K562 (cell line): ENCODE measurements at regions not wholly inside any gene's neighbourhood (a gene's known extent, or its start where the extent isn't known, plus 50 kb on each side); places are given as distances from the start of the nearest gene placed in this dataset.

Source experiments
- ATAC-seq: fragments of 200-7000 bp; cut with Tn5 transposase; 3 replicates; pipeline ENCODE4 v1.9.1; 2020; ENCODE audit warnings: moderate library complexity
- BruUV-seq: library from RNA; stranded (reverse); fragments of 400-500 nt; replicated peaks from 2 replicates; lab custom pipeline; 2021; lab: Mats Ljungman, UMichigan
- CTCF ChIA-PET: fragments of 300-600 bp; formaldehyde crosslinking; extraction: SDS; loops from one replicate; lab custom pipeline; 2021; ENCODE audit warnings: low intra/inter-chr PET ratio; lab: Yijun Ruan, JAX
- POLR2A ChIA-PET: fragments of 300-600, 350-650 bp; sonication (Branson Sonifier 250); formaldehyde crosslinking; extraction: SDS; loops from one replicate; lab custom pipeline; 2021; ENCODE audit warnings: antibody characterized with exemption, inconsistent platforms; lab: Yijun Ruan, JAX
- DNase-seq, 4 experiments: peaks; one replicate each; pipeline versions ENCODE4 v3.0.0 to v3.0.0-alpha.2; 2011 to 2018; ENCODE audit warnings: low spot score in 3 of 4, mixed read lengths in 3 of 4; ENCODE audit errors: extremely low read depth in 1 of 4
- FAIRE-seq: peaks from 2 replicates; lab custom pipeline; 2011; peaks lifted over from hg19 to GRCh38; lab: Jason Lieb, UNC
- H2AFZ ChIP-seq: 2 replicates; pipeline ENCODE4 v1.6.0; 2011; ENCODE audit warnings: low read depth, low read length, control low read depth, inconsistent platforms
- H3K27ac ChIP-seq: fragments of 200-600 bp; 3 replicates; pipeline ENCODE4 v1.8.0; 2011; ENCODE audit warnings: low read depth, mild to moderate bottlenecking, control low read depth, inconsistent platforms, low read length, moderate library complexity, mixed read lengths; ENCODE audit errors: extremely low read depth
- H3K27me3 ChIP-seq, 2 experiments: fragments of 300-600 bp in 1 of 2; 2 replicates in 1 of 2; 3 replicates in 1 of 2; pipeline versions ENCODE4 v1.6.0 to v1.8.0; 2011; ENCODE audit warnings: inconsistent platforms in 2 of 2, low read length in 2 of 2, mild to moderate bottlenecking in 1 of 2, mixed read lengths in 1 of 2, moderate library complexity in 1 of 2; ENCODE audit not compliant: control insufficient read depth in 2 of 2, insufficient read depth in 2 of 2
- H3K36me3 ChIP-seq: fragments of 300-600 bp; 3 replicates; pipeline ENCODE4 v1.8.0; 2011; ENCODE audit warnings: mild to moderate bottlenecking, low read length, inconsistent platforms; ENCODE audit not compliant: control insufficient read depth, insufficient read depth
- H3K4me1 ChIP-seq, 2 experiments: fragments of 200-600 bp in 1 of 2; replicated peaks in 1 of 2; 2 replicates in 1 of 2; 3 replicates in 1 of 2; pipeline versions ENCODE4 v1.5.1 to v1.8.0; 2011; ENCODE audit warnings: inconsistent platforms in 2 of 2, low read length in 2 of 2, mild to moderate bottlenecking in 1 of 2, mixed read lengths in 1 of 2, moderate library complexity in 1 of 2; ENCODE audit not compliant: control insufficient read depth in 2 of 2, insufficient read depth in 2 of 2
- H3K4me2 ChIP-seq: 2 replicates; pipeline ENCODE4 v1.6.1; 2011; ENCODE audit warnings: low read length, control low read depth, inconsistent platforms, mixed read lengths; ENCODE audit not compliant: insufficient read depth
- H3K4me3 ChIP-seq: fragments of 200-600 bp; sonication (generic), shearing (Covaris generic); 2 replicates; pipeline ENCODE4 v1.5.1; 2016; ENCODE audit warnings: control low read depth, inconsistent platforms
- H3K79me2 ChIP-seq: fragments of 200-600 bp; 3 replicates; pipeline ENCODE4 v1.8.0; 2011; ENCODE audit warnings: low read length, inconsistent platforms; ENCODE audit not compliant: control insufficient read depth, insufficient read depth
- H3K9ac ChIP-seq, 2 experiments: 2 replicates each; pipeline versions ENCODE4 v1.6.0 to v1.6.1; 2011; ENCODE audit warnings: low read depth in 2 of 2, low read length in 2 of 2, control low read depth in 1 of 2, inconsistent platforms in 1 of 2, mild to moderate bottlenecking in 1 of 2, mixed read lengths in 1 of 2; ENCODE audit not compliant: insufficient read depth in 1 of 2
- H3K9me1 ChIP-seq: one replicate; pipeline ENCODE4 v1.6.0; 2011; ENCODE audit warnings: inconsistent platforms, mild to moderate bottlenecking, low read length, moderate library complexity; ENCODE audit not compliant: control insufficient read depth, insufficient read depth
- H3K9me3 ChIP-seq: replicated peaks from 2 replicates; pipeline ENCODE4 v1.5.1; 2011; ENCODE audit warnings: low read depth, low read length, inconsistent platforms; ENCODE audit not compliant: control insufficient read depth, insufficient read depth
- H4K20me1 ChIP-seq: replicated peaks from 2 replicates; pipeline ENCODE4 v1.6.1; 2011; ENCODE audit warnings: low read length, inconsistent platforms, mixed read lengths; ENCODE audit not compliant: control insufficient read depth, insufficient read depth
- FOXA1 ChIP-seq: fragments of 450-650 bp; IDR thresholded peaks from 2 replicates; pipeline ENCODE4 v1.6.1; 2016; ENCODE audit warnings: mild to moderate bottlenecking, borderline replicate concordance
- HDAC6 ChIP-seq: IDR thresholded peaks from 2 replicates; pipeline ENCODE4 v1.6.1; 2012; ENCODE audit warnings: low read depth, mild to moderate bottlenecking, control low read depth, inconsistent platforms, low read length, moderate library complexity
- PRDM10 ChIP-seq: fragments of 450-650 bp; IDR thresholded peaks from 2 replicates; pipeline ENCODE4 v1.6.1; 2018; ENCODE audit not compliant: partially characterized antibody
- SPI1 ChIP-seq: IDR thresholded peaks from 2 replicates; pipeline ENCODE4 v1.6.1; 2011; ENCODE audit warnings: low read depth, low read length, control low read depth, borderline replicate concordance
- TCFL5 ChIP-seq: fragments of 250-450 bp; sonication (Bioruptor Pico); conservative IDR thresholded peaks from 2 replicates; pipeline ENCODE4 v1.6.1; 2021; ENCODE audit warnings: mild to moderate bottlenecking, moderate library complexity, matching md5 sums
- ZNF766 ChIP-seq: fragments of 200-800 bp; sonication (Bioruptor generic); conservative IDR thresholded peaks from 2 replicates; pipeline ENCODE4 v1.6.1; 2016; ENCODE audit warnings: missing genetic modification characterization, missing compliant biosample characterization
- WGBS: fragments of 100-300 bp; shearing (Covaris generic); methylation state at CpG from one replicate; pipeline ENCODE4 v1.1.6; 2016; ENCODE audit warnings: low coverage, mixed read lengths; ENCODE audit not compliant: insufficient coverage; ENCODE audit errors: missing lambda C conversion rate; 5-methylcytosine and 5-hydroxymethylcytosine counted together
- in situ Hi-C: fragments of 300-500 bp; cut with MboI; formaldehyde crosslinking; loops from 4 replicates; pipeline ENCODE4 v1.15.0; 2018; ENCODE audit warnings: inconsistent platforms, mixed read lengths
- intact Hi-C: fragments of 100-400 bp; cut with micrococcal nuclease; formaldehyde crosslinking; loops from 2 replicates; pipeline ENCODE4 v1.14.2; 2022

- TF ChIP-seq PRDM10 (no peak), SPI1 (no peak), FOXA1 (no peak)
- TF ChIP-seq, all 486 proteins: peak for 0
Observed at GRCh38 chr4:42817913-42818312, 74.6 kb upstream of the GRXCR1 start (continued).

- POLR2A ChIA-PET: no interaction called here
Observed at GRCh38 chr4:42816880-42817400, 75.6 kb upstream of the GRXCR1 start.

More at GRCh38 chr4:42816880-42817400, 75.6 kb upstream of the GRXCR1 start:
- no peak for DNase-seq
- Histone ChIP-seq H3K27me3 (no peaks in the 10 kb centered on the region), H3K9me1 (no peaks in the 10 kb centered on the region), H3K36me3 (no peaks in the 10 kb centered on the region), H3K4me3 (no peak overlapping the region), H3K9ac (no peak overlapping the region), H4K20me1 (no peaks in the 10 kb centered on the region), H3K4me2 (no peak overlapping the region), H3K79me2 (no peaks in the 10 kb centered on the region), H2AFZ (no peak overlapping the region), H3K27ac (no peak overlapping the region), H3K4me1 (no peaks in the 10 kb centered on the region), H3K9me3 (no peaks in the 10 kb centered on the region)
- FAIRE-seq: no peak
- 1% methylated on average over 5 of the region's 8 CpGs for WGBS
- no TSS peak for BruUV-seq
- no peak for ATAC-seq
- no peak for TF ChIP-seq HDAC6
- TF ChIP-seq TCFL5 (CRISPR knock-in tag): no peak
- no peak for TF ChIP-seq ZNF766
- CTCF ChIA-PET: no interaction called here
- intact Hi-C loops: no loop called here
- in situ Hi-C loops: no loop called here
